Dedifferentiated amniotic fluid mesenchymal stem cell (primary cell): ENCODE measurements at regions not wholly inside any gene's neighbourhood (a gene's known extent, or its start where the extent isn't known, plus 50 kb on each side); places are given as distances from the start of the nearest gene placed in this dataset.

Experiments
- DNase-seq: peaks from one replicate; pipeline ENCODE4 v3.0.0-alpha.2; 2016; ENCODE audit errors: extremely low spot score

DNA sequence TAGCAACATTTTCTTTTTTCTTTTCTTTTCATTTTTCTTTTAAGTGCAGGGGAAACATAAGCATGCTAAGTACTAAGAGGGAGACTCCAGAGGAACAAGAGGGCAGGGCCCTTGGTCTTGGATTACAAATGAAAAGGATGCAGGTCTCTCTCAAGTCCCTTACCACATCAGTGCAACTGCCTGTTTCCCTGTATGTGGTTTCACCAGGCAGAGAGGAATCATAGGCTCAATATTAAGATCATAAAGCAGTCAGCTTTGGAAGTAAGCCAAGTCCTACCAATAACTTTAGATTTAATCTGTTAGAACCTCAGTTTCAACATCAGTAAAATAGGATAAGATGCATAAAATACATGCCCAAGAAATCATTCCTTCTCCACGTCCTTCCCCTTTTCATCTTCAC lies 422.7 kb upstream of the PAPPA start:
- no peak for DNase-seq

DNA sequence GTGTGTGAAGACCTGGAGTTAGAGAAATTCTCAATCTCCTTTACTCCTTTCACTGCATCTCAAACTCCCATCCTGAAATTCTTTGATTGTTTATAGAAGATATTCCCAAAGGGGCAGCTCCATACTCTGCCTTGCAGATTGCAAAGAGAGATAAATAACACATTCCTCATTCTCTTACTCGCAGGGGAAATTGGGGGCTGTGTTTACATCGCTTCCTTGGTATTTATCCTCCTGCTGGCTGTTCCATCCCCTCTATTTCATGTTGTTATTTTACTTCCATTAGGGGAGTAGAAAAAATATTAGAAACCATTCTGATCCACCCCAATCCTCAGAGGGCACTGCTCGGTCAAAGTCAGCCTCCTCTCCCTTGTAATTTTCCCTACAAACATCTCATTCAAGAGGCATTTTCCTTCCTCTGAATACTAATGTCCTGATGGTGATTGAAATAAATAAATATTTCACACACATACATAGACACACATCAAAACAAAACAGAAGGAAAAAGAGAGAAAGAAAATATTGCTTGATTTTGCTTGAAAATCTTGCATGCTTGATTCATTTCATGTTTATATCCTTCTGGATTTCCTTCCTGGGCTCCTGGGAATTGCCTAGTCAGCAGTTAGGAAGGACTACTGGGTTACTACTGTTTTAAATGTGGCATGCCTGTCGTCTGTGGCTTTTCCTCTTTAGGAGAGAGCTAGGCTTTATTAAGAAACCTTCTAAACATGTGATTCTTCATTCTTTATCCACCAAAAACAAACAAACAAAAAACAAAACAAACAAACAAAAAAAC lies 420.1 kb upstream of the PAPPA start:
- no peak for DNase-seq

DNA sequence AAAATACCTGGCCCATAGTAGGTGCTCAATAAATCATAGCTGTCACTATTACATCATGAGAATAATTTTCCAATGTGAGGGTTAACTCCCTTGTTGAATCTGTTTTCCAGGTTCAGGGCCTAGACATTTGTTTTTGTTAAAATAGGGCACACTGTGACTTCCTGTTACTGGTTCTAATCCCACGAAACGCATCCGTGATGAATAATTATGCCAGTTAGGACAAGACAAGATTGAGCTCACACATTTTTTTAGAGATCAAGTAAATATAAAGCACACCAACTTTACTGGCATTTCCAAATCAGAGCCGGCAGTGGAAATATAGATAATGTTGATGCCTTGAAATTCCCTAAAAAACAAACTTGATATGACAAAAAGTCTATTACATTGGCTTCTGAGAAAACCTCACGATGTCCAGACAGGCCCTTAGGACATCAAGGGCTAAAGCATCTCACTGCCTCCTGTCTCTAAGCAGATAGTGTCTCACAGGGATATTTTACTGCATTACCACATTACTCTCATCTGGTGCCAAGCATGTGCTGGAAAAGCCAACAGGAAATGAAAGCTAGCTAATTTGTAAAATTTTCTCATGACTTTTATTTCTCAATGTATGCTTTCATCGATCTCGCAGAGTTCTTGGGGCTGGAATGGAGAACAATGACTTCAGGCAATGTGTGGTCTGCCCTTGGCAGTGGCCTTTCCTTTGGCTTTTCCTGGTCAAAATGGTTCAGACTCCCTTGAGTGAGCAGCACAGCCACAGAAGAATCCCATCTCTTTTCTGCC lies 414.3 kb upstream of the PAPPA start:
- no peak for DNase-seq

DNA sequence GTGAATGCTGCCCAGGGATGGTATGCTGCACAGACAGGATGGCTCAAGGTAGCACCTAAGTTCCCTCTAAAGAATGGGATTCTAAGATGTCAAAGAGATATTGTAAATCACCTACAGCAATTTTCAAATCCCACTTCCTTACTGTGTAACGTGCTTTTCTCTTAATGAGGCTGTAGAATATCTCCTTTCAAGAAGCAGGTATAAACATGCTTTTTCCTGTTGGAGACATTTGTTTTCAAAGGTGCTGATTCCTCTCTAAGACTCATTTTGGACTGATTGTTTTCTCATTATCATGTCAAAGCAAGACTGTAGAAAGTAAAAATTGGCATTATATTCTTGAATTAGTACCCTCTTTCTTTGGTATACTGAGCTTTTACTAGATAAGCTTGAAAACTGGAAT lies 412.6 kb upstream of the PAPPA start:
- DNase-seq = no peak

DNA sequence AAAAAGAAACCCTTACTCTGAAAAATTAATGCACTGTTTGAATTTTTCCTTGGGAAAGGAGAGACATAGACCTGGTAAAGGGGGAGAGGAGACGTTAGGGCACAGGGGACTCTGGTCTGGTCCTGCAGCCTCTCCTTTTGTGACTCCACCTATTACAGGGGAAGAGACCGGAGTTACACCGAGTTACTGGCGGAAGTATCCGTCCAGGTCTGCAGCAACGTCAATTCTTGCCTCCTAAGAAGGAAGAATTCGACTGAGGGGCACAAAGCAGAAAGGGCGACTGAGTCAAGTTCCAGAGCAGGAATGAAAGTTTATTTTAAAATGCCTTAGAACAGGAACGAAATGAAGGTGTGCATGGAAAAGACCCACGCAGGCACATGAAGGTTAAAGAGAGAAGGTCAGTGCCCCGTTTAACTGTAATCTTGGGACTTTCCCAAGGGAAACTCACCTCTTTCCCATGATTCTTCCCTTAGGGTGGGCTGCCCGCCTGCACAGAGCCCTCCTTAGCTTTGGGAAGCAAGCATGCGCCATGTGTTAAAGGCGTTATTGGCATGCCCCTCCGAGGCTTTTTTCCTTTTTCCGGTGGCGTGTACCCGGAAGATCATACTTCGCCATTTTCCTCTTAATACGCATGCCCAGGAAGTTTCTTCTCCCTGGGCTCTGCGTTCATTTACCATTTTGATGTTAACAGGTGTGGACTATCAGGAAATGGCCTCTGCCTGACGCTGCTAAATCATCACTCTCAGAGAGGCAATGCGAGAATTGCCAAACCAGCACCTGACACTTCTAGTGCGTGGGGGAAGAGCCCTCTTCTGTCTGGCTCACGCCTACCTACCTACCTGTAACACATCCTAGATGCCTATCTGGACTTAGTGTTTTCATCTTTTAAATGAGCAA lies 409.6 kb upstream of the PAPPA start:
- DNase-seq = no peak

DNA sequence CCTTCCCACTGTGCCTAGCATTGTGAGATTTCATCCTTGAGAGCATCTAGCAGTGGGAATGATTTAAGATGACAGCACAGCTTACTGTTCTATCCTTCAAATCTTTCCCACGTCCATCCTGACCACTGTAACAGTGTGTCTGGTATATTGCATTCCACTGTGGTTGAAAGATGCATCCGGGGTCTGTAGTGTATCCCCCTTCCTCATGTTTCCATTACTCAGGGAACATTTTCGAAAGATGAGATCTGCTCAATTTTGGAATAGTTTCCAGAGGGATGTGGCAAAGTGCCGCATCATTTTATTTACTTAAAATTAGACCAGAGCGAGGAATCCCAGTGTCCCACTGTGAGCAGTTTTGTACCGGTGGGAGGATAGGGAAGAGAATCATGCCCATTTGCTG lies 407.1 kb upstream of the PAPPA start:
- DNase-seq = no peak

DNA sequence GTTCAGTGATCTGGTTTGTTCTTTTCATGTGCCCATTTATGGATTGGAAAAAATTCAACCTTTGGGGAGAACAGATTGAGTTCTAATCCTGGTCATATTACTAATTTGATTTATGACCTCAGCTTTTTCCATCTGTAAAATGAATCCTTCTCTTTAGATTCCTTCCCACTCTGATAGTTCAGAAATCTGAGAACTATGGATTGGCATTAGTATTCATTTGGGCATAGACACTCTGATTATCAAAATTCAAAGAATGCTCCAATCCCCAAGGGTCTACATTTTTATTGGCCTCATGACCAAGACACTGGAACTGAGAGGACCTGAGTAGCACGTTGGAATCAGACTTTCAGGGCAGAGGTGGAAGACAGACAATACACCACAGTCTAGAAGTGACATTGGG lies 405.9 kb upstream of the PAPPA start:
- no peak for DNase-seq

DNA sequence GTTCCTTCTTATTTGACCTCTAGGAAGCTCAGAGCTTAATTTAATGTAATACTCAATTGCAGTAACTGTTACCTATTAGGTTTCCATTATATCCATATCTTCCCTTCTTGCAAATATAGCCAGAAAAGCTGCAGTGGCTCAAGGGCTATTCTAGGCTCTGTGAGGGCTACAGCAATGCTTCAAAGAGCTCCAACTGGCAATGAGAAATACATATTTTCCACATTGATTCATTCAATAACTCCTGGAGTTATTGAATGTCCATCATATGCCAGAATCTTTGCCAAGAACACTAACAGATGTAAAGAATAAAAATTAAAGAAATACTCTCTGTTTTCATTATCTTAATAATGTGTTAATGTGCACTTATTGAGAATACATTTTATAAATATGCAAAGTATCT lies 396.9 kb upstream of the PAPPA start:
- DNase-seq = no peak

DNA sequence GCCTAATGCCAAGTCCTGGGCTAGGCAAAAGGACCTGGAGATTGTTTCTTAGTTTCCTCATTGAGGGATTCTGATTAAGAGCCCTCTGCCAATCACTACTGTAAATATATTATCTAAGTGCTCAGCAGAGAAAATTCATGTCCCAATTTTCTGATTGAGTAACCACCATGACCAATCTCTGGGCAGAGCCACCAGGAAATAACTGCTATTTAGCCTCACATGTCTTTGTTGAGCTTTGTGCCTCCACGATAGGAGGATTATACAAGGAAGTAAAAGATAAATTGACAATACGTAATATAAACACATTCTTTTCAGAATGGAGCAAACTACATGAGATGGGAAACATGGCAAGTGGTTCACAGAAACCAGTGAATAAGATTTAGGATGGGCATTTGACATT lies 396.1 kb upstream of the PAPPA start:
- DNase-seq = no peak

DNA sequence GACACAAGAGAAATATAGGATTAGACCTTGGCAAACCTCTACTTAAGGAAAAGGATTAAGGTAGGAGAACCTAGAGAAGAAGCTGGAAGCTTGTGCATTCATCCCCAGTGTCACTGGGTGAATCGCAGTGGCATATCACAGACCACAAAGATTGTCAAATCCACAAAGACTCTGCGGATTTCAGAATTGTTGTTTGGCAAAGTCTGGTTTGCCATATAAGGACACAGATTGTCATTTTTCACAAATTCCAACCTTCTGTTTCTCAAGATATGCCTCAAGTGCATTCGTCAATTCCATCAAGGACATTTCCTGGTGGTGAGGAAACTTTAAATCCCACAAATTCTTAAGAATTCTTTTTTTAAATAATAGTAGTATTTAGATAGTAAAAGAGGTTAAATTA lies 395.1 kb upstream of the PAPPA start:
- no peak for DNase-seq

DNA sequence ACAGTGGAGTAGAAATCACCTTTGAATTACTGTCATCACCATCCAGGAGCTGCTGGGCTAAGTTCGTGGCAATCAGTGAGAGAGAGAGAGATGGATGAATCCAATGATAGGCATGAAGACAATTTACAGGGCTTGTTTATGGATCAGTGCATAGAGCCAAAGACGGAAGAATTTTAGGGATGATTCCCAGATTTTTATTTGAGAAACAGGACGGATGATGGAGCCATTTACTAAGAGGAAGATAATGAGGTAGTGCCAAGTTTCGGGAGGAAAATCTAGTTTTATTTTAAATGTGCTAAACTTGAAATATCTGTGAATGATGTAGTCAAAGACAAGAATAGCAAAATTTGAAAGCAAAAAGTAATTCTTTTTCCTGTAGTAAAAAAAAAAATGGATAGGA lies 394.2 kb upstream of the PAPPA start:
- no peak for DNase-seq

DNA sequence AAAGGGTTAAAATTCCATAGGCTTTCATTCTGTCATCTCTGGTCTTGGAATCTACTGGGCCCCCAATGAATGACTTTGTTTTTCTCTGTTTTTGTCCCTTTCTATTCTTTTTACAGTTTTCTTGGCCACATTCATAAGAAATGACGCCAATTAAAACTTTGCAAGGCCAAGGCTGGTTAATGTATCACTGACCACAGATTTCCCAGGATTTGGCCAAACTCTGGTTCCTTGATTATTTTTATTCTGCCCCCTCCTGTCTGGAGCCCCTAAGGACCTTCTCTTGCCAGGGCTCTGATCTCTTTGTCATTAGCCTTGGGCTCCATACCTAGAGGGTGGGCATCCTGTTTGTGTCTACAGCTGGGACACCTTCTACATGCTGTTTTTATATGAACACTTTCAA lies 388.9 kb upstream of the PAPPA start:
- no peak for DNase-seq

DNA sequence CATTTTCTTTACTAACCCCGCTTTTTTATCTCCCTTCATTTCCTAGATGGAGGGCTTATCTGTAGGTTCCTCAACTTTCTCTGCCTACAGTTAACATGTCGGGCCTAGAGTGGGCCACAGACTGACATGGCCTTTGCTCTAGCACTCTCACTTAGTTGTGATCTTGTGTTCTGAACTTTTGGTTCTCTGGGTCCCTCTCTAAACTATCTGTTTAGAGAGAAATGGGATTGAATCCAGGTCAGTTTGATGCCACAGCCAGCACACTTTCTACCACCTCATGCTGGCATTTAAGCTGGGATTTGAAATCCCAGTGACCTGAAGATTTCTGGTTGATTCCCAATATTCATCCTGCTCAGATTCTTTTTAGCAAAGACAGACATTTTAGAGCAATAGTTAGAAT lies 388.5 kb upstream of the PAPPA start:
- no peak for DNase-seq

DNA sequence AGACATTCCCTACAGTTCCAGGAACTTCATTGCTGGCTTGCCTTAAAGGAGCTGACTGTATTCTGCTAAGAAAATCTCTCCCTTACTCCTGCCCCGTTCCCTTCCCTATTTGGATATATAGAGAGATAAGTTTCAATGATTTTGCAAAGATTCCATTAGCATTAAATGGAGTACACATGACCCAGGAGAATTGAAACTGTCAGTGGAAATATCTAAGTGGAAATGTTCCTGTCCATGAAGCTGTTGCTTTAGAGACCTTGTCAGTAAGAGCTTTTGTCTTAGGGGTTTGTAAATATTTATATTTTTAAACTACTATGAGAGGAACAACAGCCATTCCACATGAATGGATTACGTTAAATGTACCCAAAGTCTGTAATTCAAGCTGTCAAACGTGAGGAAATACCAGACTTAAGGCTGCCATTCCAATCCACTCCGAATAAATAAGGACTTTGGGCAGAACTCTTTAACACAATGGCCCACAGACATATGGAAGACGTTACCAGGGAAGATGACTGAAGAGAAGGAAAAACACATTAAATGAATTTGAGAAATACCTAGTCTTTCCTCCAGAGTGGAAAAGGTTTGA lies 387.1 kb upstream of the PAPPA start:
- DNase-seq = no peak

DNA sequence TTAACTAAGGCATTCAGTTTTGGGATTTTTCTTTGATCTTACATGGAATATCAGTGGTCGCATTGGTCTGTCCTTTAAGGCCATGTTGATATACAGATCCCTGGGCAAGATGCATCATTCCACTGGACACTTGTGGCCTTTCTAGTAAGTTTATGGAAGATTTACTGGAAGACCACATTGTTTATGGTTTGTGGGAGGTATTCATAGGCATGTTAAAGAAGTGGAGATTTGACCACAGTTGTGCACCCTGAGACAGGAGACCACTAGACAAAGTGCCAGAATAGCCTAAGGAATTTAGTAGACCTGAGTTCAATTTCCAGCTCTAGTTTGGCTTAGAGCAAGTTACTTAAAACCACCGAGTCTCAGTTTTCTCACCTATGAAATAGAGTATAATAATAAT lies 383.1 kb upstream of the PAPPA start:
- no peak for DNase-seq

DNA sequence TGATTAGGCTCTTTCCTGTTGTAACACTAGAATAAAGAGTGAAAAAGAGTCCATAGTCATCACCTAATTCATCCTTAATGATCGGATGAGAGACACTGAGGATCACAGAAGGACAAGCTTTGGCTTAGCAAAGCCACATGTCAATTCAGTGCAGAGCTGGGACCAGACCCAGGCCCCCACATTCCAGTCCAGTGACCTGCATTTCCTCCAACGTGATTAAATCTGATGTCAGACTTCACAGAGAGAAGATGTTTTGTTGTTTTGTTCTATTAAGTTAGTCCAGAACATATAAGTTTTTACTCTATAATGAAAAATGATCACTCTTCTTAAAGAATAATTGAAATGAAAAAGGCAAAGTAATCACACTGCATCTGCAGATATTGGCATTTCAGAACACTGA lies 377.9 kb upstream of the PAPPA start:
- DNase-seq = no peak

DNA sequence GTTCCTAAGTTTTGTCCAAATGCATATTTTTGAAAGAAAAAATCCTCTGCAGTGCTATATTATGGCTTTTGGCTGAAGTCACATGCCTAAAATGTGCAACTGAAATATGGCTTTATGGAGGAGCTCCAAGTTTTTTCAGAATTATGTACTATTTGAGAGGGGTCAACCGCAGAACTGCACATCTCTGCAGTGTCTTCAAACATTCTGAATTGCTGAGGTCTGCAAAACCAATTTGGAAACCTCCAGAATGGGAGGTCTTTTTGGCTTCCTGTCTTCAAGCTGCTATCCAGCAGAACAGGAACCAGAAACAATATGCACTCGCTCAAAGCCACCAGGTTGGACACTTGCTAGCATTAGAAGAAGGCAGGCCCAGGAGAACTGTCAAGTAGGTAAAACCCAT lies 376.0 kb upstream of the PAPPA start:
- DNase-seq = no peak

DNA sequence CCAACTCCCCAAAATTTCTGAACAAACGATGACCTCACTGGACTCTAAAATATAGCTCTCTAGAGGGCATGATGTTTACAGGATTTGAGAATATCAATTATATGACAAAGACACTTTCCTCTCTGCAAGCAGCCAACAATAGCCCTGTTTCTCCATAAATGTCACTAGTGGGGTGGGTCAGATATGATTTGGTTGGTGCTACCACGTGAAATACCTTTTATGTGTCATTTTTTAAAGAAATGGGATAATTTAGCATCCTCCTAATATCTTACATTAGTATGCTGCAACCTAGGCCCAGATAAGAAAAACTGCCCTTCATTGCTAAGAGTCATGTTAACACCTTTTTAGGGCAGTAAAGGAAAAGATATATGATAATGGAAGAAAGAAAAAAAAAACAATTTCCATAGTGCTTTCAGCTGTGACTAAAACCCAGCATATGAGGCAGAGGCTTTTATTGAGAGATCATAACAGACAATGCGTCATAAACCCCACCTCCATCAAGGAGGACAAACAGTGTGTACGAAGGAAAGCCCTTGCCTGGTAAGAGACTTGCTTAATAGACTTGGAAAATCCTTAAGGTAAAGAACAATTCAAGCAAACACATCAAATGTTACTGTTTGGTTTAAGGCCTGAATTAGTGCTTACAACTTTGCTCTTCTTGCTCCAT lies 372.4 kb upstream of the PAPPA start:
- no peak for DNase-seq

DNA sequence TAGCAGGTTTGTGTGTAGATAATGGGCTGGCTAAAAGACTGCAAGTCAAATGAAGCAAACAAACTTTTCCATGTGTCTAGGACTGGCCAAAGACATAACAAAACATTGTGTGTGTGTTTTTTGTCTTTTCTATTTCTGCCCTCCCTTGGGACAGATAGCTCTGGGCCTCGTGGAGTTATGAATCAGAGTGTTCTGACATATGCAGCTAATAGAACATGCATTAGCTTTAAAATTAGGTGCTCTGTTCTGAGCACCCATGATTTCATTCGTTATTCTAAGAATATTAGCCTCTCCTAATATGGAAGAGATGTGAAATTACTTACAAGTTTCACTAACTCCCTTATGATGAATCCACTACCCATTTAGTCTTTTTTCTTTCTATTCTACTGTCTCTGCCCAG lies 367.3 kb upstream of the PAPPA start:
- DNase-seq = no peak

DNA sequence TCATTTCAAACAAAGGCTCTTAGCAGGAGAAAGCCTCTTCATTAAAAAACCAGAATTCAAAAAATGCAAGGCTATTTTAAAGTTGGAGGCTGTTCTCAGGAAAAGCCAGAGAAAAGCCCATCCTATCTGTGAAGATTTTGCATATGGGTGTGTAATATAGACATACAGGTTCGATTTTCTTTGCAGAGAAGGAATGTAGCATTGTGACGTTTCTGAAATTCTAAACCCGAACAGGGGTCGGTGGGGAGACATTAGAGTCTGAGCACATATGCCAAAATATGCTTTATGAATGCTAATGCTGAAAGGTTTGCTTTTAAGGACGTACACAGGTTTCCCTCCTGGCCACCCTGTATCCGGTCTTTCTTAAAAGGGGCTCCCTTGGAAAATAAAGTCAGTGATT lies 363.1 kb upstream of the PAPPA start:
- no peak for DNase-seq

DNA sequence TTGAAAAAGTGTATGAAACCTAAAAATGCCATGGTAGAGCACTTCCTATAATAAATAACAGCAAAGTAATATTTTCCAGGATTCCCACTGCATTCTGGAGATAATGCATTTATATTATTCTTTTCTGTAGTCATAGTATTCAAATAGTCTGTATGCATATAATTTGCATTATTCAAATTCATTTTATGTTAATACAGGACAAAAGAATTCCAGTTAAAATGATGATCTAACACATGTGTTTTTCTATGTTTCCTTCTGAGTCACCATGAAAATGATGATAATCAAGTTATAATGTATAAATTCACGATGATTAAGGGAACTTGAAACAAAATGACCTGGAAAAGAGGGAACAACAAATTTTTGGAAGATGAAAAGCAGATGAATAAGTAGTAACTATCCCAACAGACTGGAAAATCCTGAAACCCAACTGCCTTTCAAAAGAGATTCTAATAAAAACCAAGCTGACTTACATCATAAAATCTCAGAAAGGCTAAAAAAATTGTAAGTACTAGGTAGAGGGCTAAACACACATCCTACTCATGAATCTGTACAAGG lies 358.6 kb upstream of the PAPPA start:
- DNase-seq = no peak
